A673 (cell line): ENCODE measurements at regions not wholly inside any gene's neighbourhood (a gene's known extent, or its start where the extent isn't known, plus 50 kb on each side); places are given as distances from the start of the nearest gene placed in this dataset.

Experiments used
- CTCF ChIP-seq: fragments of 300-800, 200-600 bp; sonication (generic); conservative IDR thresholded peaks from 2 replicates; pipeline ENCODE4 v1.5.1; 2017; ENCODE audit warnings: low read depth, mild to moderate bottlenecking, antibody characterized with exemption, low read length, moderate library complexity, mixed read lengths
- EZH2 ChIP-seq: fragments of 200-600 bp; sonication (generic); IDR thresholded peaks from 2 replicates; pipeline ENCODE4 v1.6.1; 2017; ENCODE audit warnings: borderline replicate concordance, low read depth, mild to moderate bottlenecking, mixed read lengths, antibody characterized with exemption, low read length; ENCODE audit not compliant: poor library complexity, severe bottlenecking

DNA sequence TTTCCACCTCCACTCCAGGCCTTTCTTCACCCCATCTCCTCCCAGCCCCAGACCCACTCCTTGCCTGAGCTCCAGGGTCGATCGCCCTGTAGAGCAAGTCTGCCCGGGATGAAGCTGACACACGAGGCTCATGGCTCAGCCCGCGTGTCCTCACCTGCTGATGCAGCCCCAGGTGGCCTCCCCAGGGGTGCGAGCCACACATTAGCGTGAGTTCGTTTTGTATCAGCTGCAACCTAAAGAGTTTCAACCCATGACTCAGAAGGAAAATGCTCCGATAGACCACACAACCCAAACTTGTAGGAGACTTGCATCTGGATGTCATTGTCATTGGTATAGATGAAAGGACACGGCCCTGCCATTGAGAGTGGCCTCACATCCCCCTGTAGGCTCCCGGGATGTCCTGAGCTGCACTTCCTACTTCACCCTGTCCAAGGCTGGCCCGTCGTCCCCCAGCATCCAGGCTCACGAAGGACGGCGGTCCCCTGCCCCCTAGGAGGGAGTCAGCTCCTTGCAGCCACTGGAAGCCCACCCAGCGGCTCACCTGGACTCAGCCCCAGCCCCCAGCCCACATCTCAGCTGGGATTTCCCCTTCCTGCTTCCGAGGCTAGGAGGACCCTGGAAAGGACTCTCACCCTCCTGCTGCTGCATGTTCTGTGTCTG lies 97.7 kb downstream of the HTR5A start:
- TF ChIP-seq CTCF (no peak), EZH2 (no peak)
